ENCODE measurements at regions not wholly inside any gene's neighbourhood (a gene's known extent, or its start where the extent isn't known, plus 50 kb on each side); places are given as distances from the start of the nearest gene placed in this dataset.
A peak's percentile ranks its signal among the peaks of the same experiment; 100 is the strongest.

DNA sequence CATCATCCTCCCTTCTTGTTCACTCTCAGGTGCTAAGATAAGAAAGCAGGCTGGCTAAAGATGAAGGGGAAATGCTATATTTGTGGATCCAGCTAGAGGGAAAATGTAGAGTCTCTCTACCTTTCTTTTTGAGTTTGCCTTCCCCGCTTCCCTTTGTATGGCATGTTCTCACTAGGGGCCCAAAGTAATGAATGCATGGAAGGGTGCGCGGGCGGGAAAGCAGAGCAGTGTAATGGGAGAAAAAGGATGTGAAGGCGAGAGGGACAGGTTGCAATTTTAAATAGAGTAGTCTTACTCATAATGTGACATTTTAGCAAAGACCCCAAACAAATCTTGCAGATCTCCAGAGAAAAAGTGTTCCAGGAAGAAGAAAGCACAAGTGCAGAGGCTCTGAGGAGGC is 105.1 kb upstream of the ATP1B1 start:
- TF ChIP-seq CTCF (IDR thresholded peaks at IDR 0.05; ENCODE audit: borderline replicate concordance, control extremely low read depth, extremely low read depth, insufficient read depth, missing control alignments): no peak
- in situ Hi-C loops (cut with MboI; ENCODE audit: low sequenced_read_pairs, unreplicated experiment): no loop called here

GRCh38 chr1:169003864-169004516 is 102.5 kb upstream of the ATP1B1 start:
- DNase-seq (ENCODE audit: low spot score): no peak
- in situ Hi-C loops (cut with MboI; ENCODE audit: low sequenced_read_pairs, unreplicated experiment): no loop called here
- no peak for TF ChIP-seq CTCF (IDR thresholded peaks at IDR 0.05; ENCODE audit: borderline replicate concordance, control extremely low read depth, extremely low read depth, insufficient read depth, missing control alignments)

More for the DNA sequence above, 105.1 kb upstream of the ATP1B1 start:
- DNase-seq (ENCODE audit: low spot score): no peak

DNA sequence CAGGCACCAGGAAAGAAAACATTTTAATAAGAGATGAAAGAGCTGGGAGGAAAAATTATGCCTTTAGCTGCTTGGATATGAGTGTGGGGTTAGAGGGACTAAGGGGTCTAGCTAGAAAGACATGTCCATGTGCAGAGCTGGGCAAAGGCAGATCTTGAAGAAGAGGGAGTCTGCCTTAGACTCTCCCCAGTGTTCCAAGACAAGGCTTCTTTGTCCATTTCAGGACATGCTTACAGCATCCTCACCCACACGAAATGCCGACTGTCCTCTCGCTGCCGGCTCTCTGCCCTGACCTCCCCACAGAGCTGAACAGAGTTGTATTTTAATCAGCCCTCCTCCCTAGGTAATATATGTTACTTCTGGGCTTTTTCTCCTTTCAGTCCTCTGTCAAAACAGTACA is 100.7 kb upstream of the ATP1B1 start:
- in situ Hi-C loops (cut with MboI; ENCODE audit: low sequenced_read_pairs, unreplicated experiment): no loop called here
- DNase-seq (ENCODE audit: low spot score): no peak
- no peak for TF ChIP-seq CTCF (IDR thresholded peaks at IDR 0.05; ENCODE audit: borderline replicate concordance, control extremely low read depth, extremely low read depth, insufficient read depth, missing control alignments)

- in situ Hi-C loops (cut with MboI; ENCODE audit: low sequenced_read_pairs, unreplicated experiment): no loop called here
- no peak for TF ChIP-seq CTCF (IDR thresholded peaks at IDR 0.05; ENCODE audit: borderline replicate concordance, control extremely low read depth, extremely low read depth, insufficient read depth, missing control alignments)
- DNase-seq (ENCODE audit: low spot score): peak; percentile 41
Observed at GRCh38 chr1:169009666-169010065, 96.8 kb upstream of the ATP1B1 start.

- TF ChIP-seq CTCF (IDR thresholded peaks at IDR 0.05; ENCODE audit: borderline replicate concordance, control extremely low read depth, extremely low read depth, insufficient read depth, missing control alignments): no peak
- DNase-seq (ENCODE audit: low spot score): peak; percentile 54
- in situ Hi-C loops (cut with MboI; ENCODE audit: low sequenced_read_pairs, unreplicated experiment): no loop called here
Observed at GRCh38 chr1:169012416-169012815, 94.1 kb upstream of the ATP1B1 start.

DNA sequence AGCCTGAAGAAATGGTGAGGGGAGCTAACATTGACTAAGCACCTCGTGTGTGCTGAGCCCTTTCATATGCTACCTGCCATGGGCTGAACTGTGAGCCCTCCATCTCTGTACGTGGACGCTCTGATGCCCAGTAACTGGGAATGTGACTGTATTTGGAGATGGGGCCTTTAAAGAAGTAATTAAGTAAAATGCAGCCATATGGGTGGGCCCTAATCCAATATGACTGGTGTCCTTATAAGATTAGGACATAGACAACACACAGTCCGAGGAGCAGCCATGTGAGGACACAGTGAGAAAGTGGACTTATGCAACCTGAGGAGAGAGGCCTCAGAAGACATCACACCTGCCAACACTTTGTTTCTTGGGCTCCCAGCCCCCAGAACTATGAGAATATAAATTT is 92.7 kb upstream of the ATP1B1 start:
- no peak for DNase-seq (ENCODE audit: low spot score)
- in situ Hi-C loops (cut with MboI; ENCODE audit: low sequenced_read_pairs, unreplicated experiment): no loop called here
- no peak for TF ChIP-seq CTCF (IDR thresholded peaks at IDR 0.05; ENCODE audit: borderline replicate concordance, control extremely low read depth, extremely low read depth, insufficient read depth, missing control alignments)
